ENCODE measurements at regions not wholly inside any gene's neighbourhood (a gene's known extent, or its start where the extent isn't known, plus 50 kb on each side); places are given as distances from the start of the nearest gene placed in this dataset.

GRCh38 chr2:76044701-76045100 is 334.0 kb upstream of the GCFC2 start:
- Histone ChIP-seq H3K36me3 (no peaks in the 10 kb centered on the region), H3K4me3 (ENCODE audit: low read depth, low read length) (no peak overlapping the region), H3K4me1 (no peaks in the 10 kb centered on the region), H3K27me3 (no peaks in the 10 kb centered on the region), H3K9me3 (no peaks in the 10 kb centered on the region)
- TF ChIP-seq, protein P1, sequence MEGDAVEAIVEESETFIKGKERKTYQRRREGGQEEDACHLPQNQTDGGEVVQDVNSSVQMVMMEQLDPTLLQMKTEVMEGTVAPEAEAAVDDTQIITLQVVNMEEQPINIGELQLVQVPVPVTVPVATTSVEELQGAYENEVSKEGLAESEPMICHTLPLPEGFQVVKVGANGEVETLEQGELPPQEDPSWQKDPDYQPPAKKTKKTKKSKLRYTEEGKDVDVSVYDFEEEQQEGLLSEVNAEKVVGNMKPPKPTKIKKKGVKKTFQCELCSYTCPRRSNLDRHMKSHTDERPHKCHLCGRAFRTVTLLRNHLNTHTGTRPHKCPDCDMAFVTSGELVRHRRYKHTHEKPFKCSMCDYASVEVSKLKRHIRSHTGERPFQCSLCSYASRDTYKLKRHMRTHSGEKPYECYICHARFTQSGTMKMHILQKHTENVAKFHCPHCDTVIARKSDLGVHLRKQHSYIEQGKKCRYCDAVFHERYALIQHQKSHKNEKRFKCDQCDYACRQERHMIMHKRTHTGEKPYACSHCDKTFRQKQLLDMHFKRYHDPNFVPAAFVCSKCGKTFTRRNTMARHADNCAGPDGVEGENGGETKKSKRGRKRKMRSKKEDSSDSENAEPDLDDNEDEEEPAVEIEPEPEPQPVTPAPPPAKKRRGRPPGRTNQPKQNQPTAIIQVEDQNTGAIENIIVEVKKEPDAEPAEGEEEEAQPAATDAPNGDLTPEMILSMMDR (IDR thresholded peaks at IDR 0.05; ENCODE audit: low read depth, low read length): no peak
- no peak for DNase-seq

GRCh38 chr2:76039505-76039904 is 328.8 kb upstream of the GCFC2 start:
- TF ChIP-seq, protein P1 (IDR thresholded peaks at IDR 0.05; ENCODE audit: low read depth, low read length): no peak
- no peak overlapping the region for H3K4me3 ChIP-seq (ENCODE audit: low read depth, low read length)
- H3K27me3 ChIP-seq: no peaks in the 10 kb centered on the region
- no peaks in the 10 kb centered on the region for H3K9me3 ChIP-seq
- no peak for DNase-seq
- no peaks in the 10 kb centered on the region for H3K36me3 ChIP-seq
- no peaks in the 10 kb centered on the region for H3K4me1 ChIP-seq

DNA sequence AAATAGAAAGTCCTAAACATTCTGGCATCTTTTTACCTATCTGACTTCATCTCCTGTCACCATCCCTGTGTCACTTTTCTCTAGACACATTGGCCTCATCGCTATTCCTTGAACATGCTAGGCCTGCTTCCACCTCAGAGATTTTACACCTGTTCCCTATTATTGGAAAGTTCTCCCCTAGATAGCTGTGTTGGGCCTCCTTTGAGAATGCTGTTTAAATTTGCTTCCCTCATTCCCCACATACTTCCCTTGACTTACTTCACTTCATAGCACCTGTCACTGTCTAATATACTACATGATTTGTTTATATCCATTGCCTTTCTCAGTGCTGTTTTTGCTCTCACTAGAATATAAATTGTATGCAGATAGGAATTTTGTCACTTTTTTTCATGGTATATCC is 317.0 kb upstream of the GCFC2 start:
- TF ChIP-seq, protein P1 (IDR thresholded peaks at IDR 0.05; ENCODE audit: low read depth, low read length): no peak
- H3K27me3 ChIP-seq: no peaks in the 10 kb centered on the region
- H3K36me3 ChIP-seq: no peaks in the 10 kb centered on the region
- no peaks in the 10 kb centered on the region for H3K4me1 ChIP-seq
- H3K9me3 ChIP-seq: no peaks in the 10 kb centered on the region
- H3K4me3 ChIP-seq (ENCODE audit: low read depth, low read length): no peak overlapping the region
- no peak for DNase-seq

GRCh38 chr2:76019128-76019527 is 308.4 kb upstream of the GCFC2 start:
- no peaks in the 10 kb centered on the region for H3K9me3 ChIP-seq
- no peak overlapping the region for H3K4me3 ChIP-seq (ENCODE audit: low read depth, low read length)
- no peaks in the 10 kb centered on the region for H3K36me3 ChIP-seq
- no peaks in the 10 kb centered on the region for H3K27me3 ChIP-seq
- no peaks in the 10 kb centered on the region for H3K4me1 ChIP-seq
- no peak for DNase-seq
- TF ChIP-seq, protein P1 (IDR thresholded peaks at IDR 0.05; ENCODE audit: low read depth, low read length): no peak

DNA sequence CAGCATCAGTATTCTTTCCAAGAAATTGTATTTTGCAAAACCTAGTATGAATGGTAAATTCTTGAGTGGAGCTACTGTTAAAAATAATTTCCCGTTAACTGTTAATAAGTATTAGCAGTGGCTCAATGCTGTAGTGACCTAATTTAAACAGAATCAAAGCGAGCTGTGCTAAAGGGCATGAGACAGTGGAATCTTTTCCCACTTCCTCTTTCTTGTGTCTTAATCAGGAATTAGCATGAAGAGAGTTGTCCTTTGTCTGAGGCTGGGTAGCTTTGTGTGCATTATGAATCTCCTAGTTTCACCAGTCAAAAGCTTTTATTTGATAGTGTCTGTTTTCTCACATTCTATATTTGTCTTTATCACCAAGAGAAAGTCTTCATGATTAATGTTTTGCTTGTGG is 298.8 kb upstream of the GCFC2 start:
- TF ChIP-seq, protein P1 (IDR thresholded peaks at IDR 0.05; ENCODE audit: low read depth, low read length): no peak
- H3K36me3 ChIP-seq: no peaks in the 10 kb centered on the region
- no peak for DNase-seq
- H3K9me3 ChIP-seq: no peaks in the 10 kb centered on the region
- H3K4me1 ChIP-seq: 0 out of 2 replicates have a peak, but pooled peaks cover 4% of the 10 kb centered on the region
- no peaks in the 10 kb centered on the region for H3K27me3 ChIP-seq
- no peak overlapping the region for H3K4me3 ChIP-seq (ENCODE audit: low read depth, low read length)

DNA sequence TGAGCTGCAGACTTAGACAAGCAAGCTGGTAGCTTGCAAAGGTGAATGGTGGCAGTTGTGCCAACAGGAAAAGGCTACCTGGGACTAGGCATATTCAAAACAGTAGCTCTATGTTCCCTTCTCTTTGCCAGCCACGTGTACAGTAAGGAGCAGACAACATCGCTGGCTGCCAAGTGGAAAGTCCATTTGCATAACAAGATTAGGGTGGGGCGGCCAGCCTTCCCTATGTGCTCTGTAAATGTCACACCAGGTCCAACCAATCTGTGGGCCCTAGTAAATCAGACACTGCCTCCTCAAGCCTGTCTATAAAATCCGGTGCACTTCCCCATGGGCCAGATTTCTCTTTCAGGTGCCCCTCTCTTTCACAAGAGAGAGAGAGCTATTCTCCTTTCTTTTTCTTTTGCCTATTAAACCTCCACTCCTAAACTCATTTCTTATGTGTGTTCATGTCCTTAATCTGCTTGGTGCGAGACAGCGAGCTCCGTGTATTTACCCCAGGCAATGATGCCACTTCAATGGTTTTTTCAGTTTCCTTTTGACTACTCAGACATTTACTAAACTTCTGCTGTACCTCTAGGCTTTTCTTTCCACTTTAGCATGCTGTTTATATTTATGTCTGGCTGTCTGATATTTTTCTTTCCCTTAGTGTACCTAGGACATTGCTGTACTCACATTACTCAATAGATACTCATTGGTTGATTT is 297.4 kb upstream of the GCFC2 start:
- 0 out of 2 replicates have a peak, but pooled peaks cover 4% of the 10 kb centered on the region for H3K4me1 ChIP-seq
- no peaks in the 10 kb centered on the region for H3K27me3 ChIP-seq
- H3K9me3 ChIP-seq: no peaks in the 10 kb centered on the region
- H3K4me3 ChIP-seq (ENCODE audit: low read depth, low read length): peak overlapping the region; percentile 23; the same call in 1 of the 2 replicates
- peak; percentile 64 for DNase-seq
- H3K36me3 ChIP-seq: no peaks in the 10 kb centered on the region
- TF ChIP-seq, protein P1 (IDR thresholded peaks at IDR 0.05; ENCODE audit: low read depth, low read length): no peak

Data from BE2C (cell line).